ENCODE measurements at regions not wholly inside any gene's neighbourhood (a gene's known extent, or its start where the extent isn't known, plus 50 kb on each side); places are given as distances from the start of the nearest gene placed in this dataset.
"Not testable (repeated sequence)": the region's sequence is repeated elsewhere in the genome, so short reads cannot be mapped to it uniquely, and the experiment has no call there.

DNA sequence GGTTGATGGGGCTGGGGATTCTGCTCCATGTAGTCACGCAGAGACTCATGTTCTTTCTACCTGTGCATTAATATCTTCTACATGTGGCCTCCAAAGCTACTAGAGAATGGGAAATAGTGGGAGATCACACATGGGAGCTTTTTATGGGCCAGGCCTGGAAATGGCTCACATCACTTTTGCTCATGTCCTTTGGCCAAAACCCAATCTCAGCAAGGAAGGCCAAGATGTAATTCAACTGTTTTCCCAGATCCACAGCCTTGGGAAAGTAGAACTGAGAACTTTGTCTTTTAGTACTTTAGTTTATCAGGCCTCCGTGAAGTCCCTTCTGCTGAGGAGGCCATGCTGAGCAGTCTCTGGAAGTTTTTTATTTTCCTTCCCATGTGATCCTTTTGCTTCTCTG, 73.2 kb upstream of the SLC4A7 start:
- no peak overlapping the region for H3K4me3 ChIP-seq (replicated peaks; ENCODE audit: low read depth, low read length)
- TF ChIP-seq, protein P1, sequence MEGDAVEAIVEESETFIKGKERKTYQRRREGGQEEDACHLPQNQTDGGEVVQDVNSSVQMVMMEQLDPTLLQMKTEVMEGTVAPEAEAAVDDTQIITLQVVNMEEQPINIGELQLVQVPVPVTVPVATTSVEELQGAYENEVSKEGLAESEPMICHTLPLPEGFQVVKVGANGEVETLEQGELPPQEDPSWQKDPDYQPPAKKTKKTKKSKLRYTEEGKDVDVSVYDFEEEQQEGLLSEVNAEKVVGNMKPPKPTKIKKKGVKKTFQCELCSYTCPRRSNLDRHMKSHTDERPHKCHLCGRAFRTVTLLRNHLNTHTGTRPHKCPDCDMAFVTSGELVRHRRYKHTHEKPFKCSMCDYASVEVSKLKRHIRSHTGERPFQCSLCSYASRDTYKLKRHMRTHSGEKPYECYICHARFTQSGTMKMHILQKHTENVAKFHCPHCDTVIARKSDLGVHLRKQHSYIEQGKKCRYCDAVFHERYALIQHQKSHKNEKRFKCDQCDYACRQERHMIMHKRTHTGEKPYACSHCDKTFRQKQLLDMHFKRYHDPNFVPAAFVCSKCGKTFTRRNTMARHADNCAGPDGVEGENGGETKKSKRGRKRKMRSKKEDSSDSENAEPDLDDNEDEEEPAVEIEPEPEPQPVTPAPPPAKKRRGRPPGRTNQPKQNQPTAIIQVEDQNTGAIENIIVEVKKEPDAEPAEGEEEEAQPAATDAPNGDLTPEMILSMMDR (IDR thresholded peaks at IDR 0.05; ENCODE audit: insufficient read depth, low read length, poor library complexity, severe bottlenecking) = no peak
- H3K36me3 ChIP-seq (ENCODE audit: control insufficient read depth, insufficient read depth, low read length) = no peaks in the 10 kb centered on the region
- DNase-seq (ENCODE audit: extremely low read depth, insufficient read length) = no peak
- H3K27me3 ChIP-seq (replicated peaks; ENCODE audit: control insufficient read depth, insufficient read depth, low read length) = no peaks in the 10 kb centered on the region

DNA sequence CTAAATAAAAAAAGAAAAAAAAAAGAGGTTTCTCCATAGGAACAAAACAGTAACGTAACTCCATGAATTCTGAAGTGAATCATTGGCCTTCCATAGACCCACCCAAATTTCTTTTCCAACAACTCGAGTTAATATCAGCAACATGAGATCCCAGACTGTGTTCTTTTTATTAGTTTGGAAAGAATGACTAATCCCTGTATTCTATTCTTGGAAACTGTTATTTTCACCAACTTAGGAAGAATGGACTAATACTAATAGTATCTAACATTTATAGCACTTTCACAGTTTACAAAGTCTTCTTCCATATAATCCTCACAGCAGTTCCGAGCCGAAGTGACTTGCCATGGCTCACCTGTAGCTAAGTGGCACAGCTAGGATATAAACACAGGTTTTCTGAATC, 72.7 kb upstream of the SLC4A7 start:
- no peak for DNase-seq (ENCODE audit: extremely low read depth, insufficient read length)
- H3K27me3 ChIP-seq (replicated peaks; ENCODE audit: control insufficient read depth, insufficient read depth, low read length) = no peaks in the 10 kb centered on the region
- no peak overlapping the region for H3K4me3 ChIP-seq (replicated peaks; ENCODE audit: low read depth, low read length)
- TF ChIP-seq, protein P1 (IDR thresholded peaks at IDR 0.05; ENCODE audit: insufficient read depth, low read length, poor library complexity, severe bottlenecking) = no peak
- H3K36me3 ChIP-seq (ENCODE audit: control insufficient read depth, insufficient read depth, low read length) = no peaks in the 10 kb centered on the region

DNA sequence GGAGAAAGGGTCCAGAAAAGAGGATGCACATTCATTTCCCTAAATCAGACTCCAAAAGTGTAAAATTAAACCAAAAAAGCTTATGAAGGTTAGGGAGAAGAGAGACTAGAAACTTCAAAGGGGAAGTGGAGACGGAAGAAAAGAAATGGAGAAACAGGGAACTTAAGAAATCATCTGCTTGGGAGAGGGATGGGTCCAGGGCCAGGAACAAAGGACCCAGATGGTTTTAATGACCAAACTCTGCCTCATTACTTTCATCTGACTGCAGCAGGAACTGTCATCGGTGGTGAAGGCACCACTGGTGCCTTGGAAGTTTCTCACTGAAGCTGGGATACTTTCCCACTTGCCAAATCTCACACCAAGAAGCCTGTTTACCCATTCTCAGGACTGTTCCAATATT, 70.5 kb upstream of the SLC4A7 start:
- no peaks in the 10 kb centered on the region for H3K36me3 ChIP-seq (ENCODE audit: control insufficient read depth, insufficient read depth, low read length)
- H3K27me3 ChIP-seq (replicated peaks; ENCODE audit: control insufficient read depth, insufficient read depth, low read length) = no peaks in the 10 kb centered on the region
- TF ChIP-seq, protein P1 (IDR thresholded peaks at IDR 0.05; ENCODE audit: insufficient read depth, low read length, poor library complexity, severe bottlenecking) = no peak
- no peak for DNase-seq (ENCODE audit: extremely low read depth, insufficient read length)
- no peak overlapping the region for H3K4me3 ChIP-seq (replicated peaks; ENCODE audit: low read depth, low read length)

DNA sequence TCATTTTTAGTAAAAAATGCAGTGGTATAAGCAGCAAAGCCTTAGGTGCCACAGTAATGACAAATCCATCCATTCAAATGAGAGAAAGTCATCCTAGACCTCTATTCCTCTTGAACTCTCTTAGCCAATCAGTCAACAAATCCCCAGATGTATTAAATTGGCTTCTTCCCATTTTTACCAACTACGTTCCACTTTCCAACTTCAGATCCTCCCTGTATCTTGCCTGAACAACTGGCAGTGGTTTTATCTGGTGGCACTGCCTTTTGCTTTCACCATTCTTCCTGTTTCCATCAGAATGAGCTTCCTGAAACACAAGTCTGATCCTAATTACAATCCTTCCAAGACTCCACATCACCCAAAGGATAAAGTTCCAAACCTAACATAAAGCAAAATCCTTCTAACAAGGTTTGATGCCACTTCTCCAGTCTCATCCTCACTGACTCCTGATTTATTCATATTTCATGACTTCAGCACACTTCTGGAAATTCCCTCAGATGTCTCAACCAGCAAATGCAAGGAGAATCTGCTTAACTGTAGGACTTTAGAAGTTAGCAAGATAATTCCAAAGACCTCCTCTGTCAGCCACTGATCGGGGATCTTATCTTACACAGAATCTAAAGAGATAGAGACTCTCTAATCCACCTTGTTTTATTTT, 69.8 kb upstream of the SLC4A7 start:
- no peak for DNase-seq (ENCODE audit: extremely low read depth, insufficient read length)

DNA sequence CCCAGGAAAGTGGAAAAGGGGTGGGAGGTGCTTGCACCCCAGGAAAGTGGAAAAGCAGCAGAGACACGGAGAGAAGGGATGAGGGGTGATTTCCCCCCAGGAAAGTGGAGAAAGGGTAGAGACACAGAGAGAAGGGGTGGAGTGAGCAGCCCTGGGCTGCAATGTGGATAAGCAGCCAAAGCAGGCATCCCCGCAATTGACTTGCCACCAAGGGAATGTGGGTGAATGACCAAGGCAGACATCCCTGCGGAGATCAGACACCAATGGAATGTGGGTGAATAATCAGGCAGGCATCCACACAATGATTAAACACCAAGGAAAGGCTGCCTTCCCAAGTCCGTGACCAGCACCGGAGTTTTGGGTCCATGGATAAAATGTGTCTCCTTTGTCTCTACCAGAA, 68.5 kb upstream of the SLC4A7 start:
- not testable (repeated sequence) for H3K36me3 ChIP-seq (ENCODE audit: control insufficient read depth, insufficient read depth, low read length); DNase-seq (ENCODE audit: extremely low read depth, insufficient read length); H3K4me3 ChIP-seq (replicated peaks; ENCODE audit: low read depth, low read length); H3K27me3 ChIP-seq (replicated peaks; ENCODE audit: control insufficient read depth, insufficient read depth, low read length)

More for the DNA sequence above, 69.8 kb upstream of the SLC4A7 start:
- Histone ChIP-seq H3K4me3 (replicated peaks; ENCODE audit: low read depth, low read length) (no peak overlapping the region), H3K36me3 (ENCODE audit: control insufficient read depth, insufficient read depth, low read length) (no peaks in the 10 kb centered on the region), H3K27me3 (replicated peaks; ENCODE audit: control insufficient read depth, insufficient read depth, low read length) (no peaks in the 10 kb centered on the region)
- TF ChIP-seq, protein P1 (IDR thresholded peaks at IDR 0.05; ENCODE audit: insufficient read depth, low read length, poor library complexity, severe bottlenecking) = no peak

DNA sequence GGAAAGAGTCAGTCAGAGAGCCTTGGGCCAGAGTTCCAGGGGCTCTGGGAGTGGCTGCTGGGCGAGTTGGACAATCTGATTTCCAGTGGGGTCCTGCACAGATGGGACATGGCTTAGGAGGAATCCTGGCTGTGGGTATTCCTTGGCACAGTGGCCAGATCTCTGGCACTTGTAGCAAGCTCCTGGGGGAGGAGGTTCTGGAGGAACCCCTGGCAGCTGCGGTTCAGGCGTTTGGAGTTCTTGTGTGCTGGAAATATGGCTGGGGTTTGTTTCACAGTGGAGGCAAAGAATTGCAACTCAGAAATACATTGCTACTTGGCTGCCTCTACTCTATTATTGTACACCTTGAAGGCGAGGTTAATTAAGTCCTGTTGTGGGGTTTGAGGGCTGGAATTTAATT, 67.2 kb upstream of the SLC4A7 start:
- not testable (repeated sequence) for DNase-seq (ENCODE audit: extremely low read depth, insufficient read length); H3K36me3 ChIP-seq (ENCODE audit: control insufficient read depth, insufficient read depth, low read length); H3K4me3 ChIP-seq (replicated peaks; ENCODE audit: low read depth, low read length); H3K27me3 ChIP-seq (replicated peaks; ENCODE audit: control insufficient read depth, insufficient read depth, low read length)

DNA sequence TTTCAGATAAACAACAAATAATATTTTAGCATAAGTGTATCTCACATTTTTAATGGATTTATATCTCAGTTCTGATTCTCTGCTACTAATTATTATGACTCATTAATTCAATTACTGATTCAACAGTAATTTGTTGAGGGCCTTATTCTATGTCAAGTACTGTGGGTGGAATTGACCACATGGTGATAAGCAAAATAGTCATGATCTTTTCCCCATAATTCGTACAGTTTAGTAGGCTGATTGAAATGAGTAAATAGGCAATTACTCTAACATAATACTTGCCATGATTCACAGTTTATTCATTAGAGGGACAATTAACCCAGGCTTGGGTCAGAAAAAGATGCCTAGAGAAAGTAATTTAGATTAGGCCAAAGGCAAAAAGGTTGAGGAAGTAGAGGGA, 60.9 kb upstream of the SLC4A7 start:
- TF ChIP-seq, protein P1 (IDR thresholded peaks at IDR 0.05; ENCODE audit: insufficient read depth, low read length, poor library complexity, severe bottlenecking) = no peak

More for the DNA sequence above, 60.9 kb upstream of the SLC4A7 start:
- H3K27me3 ChIP-seq (replicated peaks; ENCODE audit: control insufficient read depth, insufficient read depth, low read length) = no peaks in the 10 kb centered on the region
- DNase-seq (ENCODE audit: extremely low read depth, insufficient read length) = no peak
- H3K4me3 ChIP-seq (replicated peaks; ENCODE audit: low read depth, low read length) = no peak overlapping the region
- H3K36me3 ChIP-seq (ENCODE audit: control insufficient read depth, insufficient read depth, low read length) = no peaks in the 10 kb centered on the region
